NCI-H2196 (cell line): ENCODE measurements at regions not wholly inside any gene's neighbourhood (a gene's known extent, or its start where the extent isn't known, plus 50 kb on each side); places are given as distances from the start of the nearest gene placed in this dataset.

Experiments
- DNase-seq: peaks from one replicate; lab custom pipeline; 2025; ENCODE audit not compliant: unreplicated experiment; lab: John Stamatoyannopoulos, UW

GRCh38 chr1:34645109-34645688 lies 109.6 kb upstream of the GJB5 start:
- no peak for DNase-seq

DNA sequence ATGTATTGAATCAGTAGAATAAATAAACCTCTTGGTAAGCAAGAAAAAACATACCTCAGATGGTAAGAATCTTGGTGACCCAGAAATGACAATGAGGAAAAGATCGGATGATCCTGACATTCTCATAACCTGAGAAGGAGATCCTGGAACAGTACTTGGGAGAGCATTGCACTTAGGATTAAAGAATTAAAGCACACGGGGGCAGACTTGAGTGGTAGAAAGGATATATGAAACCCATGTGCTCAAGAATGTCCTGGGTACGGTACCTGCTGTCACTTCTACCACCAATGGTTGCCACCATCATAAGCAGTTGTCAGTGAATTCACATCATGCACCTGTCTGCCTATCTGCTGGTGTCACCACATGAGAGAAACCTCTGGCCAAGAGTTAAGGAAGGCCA lies 108.9 kb upstream of the GJB5 start:
- no peak for DNase-seq

GRCh38 chr1:34648501-34648900 lies 106.3 kb upstream of the GJB5 start:
- no peak for DNase-seq

- no peak for DNase-seq
Observed at GRCh38 chr1:34650090-34650489, 104.8 kb upstream of the GJB5 start.

GRCh38 chr1:34650800-34651199 lies 104.0 kb upstream of the GJB5 start:
- no peak for DNase-seq

GRCh38 chr1:34653110-34653509 lies 101.7 kb upstream of the GJB5 start:
- DNase-seq = no peak

- no peak for DNase-seq
Observed at GRCh38 chr1:34655206-34655874, 99.5 kb upstream of the GJB5 start.

- no peak for DNase-seq
Observed at GRCh38 chr1:34655875-34656240, 99.0 kb upstream of the GJB5 start.

GRCh38 chr1:34656299-34656698 lies 98.5 kb upstream of the GJB5 start:
- DNase-seq = no peak

- no peak for DNase-seq
Observed at GRCh38 chr1:34656731-34657130, 98.1 kb upstream of the GJB5 start.

DNA sequence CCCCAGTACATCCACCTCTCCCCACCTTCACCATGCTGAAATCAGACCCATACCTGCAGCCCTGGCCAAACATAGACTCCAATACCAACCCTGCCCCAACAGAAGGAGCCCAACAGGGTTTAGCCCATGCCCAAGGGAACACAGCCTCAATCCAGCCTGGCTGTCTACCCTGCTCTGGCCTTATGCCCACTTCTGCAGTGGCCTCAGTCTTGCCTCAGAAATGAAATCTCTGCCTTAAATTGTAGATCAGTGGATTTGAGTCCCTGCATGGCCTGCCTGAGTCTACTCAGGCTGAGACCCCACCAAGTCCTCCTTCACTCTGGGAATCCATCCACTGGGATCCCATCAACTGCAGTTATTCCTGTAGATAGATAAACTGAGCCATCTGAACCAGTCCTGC lies 97.6 kb upstream of the GJB5 start:
- no peak for DNase-seq

DNA sequence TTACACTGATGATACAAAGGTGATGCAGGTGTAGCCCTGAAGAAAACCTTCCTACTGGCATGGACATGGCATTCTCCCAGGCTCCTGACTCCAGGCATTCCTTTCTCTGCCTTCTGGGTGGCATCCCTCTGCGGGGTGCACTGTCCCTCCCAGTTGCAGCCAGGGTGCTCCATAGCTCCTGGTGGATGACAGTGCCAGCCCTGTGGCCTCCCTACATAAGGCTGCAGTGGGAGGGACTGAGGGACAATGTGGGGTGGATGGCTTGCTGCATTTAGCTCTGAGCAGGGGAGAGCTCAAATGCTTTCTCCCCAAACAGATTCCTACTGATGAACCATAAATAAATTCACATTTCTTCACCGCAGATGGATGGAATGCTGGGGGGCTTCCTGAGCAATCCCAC lies 97.0 kb upstream of the GJB5 start:
- no peak for DNase-seq

DNA sequence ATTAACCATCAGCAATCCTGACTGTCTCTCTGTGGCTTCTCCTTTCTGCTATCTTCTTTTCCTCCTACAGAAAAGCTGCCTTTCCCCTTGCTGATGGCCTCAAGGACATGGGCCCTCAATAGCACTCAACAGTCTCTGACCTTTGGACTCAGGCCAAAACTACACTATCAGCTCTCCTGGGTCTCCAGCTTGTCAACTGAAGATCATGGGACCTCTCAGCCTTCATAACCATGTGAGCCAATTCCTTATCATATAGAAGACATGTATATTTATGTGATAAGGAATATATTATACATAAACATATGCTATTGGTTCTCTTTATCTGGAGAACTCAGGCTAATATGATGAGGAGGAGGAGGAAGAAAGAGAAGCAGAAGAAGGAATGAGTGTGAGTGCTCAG lies 91.8 kb upstream of the GJB5 start:
- DNase-seq = no peak

- DNase-seq = no peak
Observed at GRCh38 chr1:34668063-34668462, 86.8 kb upstream of the GJB5 start.

DNA sequence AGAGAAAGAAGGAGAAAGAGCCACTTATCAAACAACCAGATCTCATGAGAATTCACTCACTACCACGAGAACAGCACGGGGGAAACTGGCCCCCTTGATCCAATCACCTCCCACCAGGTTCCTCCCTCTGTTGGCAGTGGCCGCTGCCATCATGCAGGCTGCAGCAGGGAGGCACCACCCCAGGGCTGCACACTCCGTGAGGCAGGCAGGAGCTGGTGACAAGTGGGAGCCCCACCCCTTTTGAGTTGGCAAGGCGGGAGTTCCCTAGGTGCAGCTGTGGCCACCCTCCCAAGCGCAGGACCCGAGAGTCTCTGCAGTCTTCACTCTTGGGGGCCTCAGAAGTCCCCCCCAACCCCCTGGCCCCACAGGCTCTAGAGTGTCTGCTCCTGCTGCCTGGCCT lies 83.9 kb upstream of the GJB5 start:
- no peak for DNase-seq

DNA sequence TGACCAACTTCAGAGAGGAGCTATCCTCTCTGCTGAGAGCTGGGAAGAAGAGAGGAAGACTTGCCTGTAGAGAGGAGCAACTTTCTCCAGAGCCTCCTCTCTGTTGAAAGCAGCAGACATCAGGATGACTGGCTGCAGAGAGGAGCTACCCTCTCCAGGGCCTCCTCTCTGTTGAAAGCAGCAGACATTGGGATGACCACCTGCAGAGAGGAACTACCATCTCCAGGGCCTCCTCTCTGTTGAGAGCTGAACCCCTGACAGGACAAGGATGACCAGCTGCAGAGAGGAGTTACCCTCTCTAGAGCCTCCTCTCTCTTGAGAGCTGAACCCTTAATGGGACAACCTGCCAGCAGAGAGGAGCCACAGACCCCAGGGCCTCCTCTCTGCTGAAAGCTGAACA lies 83.0 kb upstream of the GJB5 start:
- DNase-seq = no peak

- DNase-seq = peak; percentile 66
Observed at GRCh38 chr1:34681480-34682451, 73.1 kb upstream of the GJB5 start.

- no peak for DNase-seq
Observed at GRCh38 chr1:34682452-34683223, 72.2 kb upstream of the GJB5 start.

- DNase-seq = no peak
Observed at GRCh38 chr1:34683616-34684015, 71.2 kb upstream of the GJB5 start.

- no peak for DNase-seq
Observed at GRCh38 chr1:34684266-34684665, 70.6 kb upstream of the GJB5 start.

GRCh38 chr1:34685225-34685624 lies 69.6 kb upstream of the GJB5 start:
- no peak for DNase-seq
